Esophagus muscularis mucosa (tissue), 4 donors: ENCODE measurements at regions not wholly inside any gene's neighbourhood (a gene's known extent, or its start where the extent isn't known, plus 50 kb on each side); places are given as distances from the start of the nearest gene placed in this dataset.

ENCODE experiments used
- EP300 ChIP-seq: sonication (generic); formaldehyde crosslinking; IDR thresholded peaks from one replicate; pipeline ENCODE4 v1.6.1; 2017; ENCODE audit warnings: antibody characterized with exemption
- POLR2A ChIP-seq: fragments of 450-650 bp; IDR thresholded peaks from one replicate; pipeline ENCODE4 v1.6.1; 2017; ENCODE audit warnings: antibody characterized with exemption, moderate library complexity, mild to moderate bottlenecking, low read depth
- POLR2AphosphoS5 ChIP-seq, 2 donors: sonication (generic); formaldehyde crosslinking; IDR thresholded peaks; one replicate each; pipeline ENCODE4 v1.6.1; 2017; ENCODE audit warnings: antibody characterized with exemption in 2 of 2
- TF ChIP-seq, protein P1 (sequence below), 3 experiments: fragments of 200-600 bp in 2 of 3; fragments of 450-650 bp in 1 of 3; sonication (generic) in 2 of 3; IDR thresholded peaks; one replicate each; pipeline ENCODE4 v1.5.1; 2017 to 2019; ENCODE audit warnings: antibody characterized with exemption in 3 of 3, mild to moderate bottlenecking in 2 of 3, moderate library complexity in 1 of 3

DNA sequence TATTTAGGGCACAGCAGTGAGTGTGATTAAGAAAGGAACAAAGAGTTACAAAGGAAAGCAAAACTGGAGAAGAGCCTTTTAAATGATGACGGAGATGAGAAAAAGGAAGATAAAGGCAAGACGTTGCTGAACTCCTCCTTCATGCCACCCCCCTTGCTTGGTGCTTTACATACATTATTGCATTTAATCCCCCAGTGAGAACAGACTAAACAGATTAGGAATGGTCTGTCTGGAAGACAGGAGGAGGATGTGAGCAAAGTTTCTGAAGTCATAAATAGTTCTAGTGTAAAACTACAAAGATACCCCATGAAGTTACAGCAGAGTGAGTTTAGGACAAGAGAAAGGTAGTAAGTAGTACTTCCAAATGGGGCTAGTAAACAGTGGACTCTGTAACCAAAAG is 113.5 kb downstream of the PLCE1 start:
- TF ChIP-seq POLR2AphosphoS5 (IDR thresholded peaks at IDR 0.05) = no peak
- TF ChIP-seq, protein P1, sequence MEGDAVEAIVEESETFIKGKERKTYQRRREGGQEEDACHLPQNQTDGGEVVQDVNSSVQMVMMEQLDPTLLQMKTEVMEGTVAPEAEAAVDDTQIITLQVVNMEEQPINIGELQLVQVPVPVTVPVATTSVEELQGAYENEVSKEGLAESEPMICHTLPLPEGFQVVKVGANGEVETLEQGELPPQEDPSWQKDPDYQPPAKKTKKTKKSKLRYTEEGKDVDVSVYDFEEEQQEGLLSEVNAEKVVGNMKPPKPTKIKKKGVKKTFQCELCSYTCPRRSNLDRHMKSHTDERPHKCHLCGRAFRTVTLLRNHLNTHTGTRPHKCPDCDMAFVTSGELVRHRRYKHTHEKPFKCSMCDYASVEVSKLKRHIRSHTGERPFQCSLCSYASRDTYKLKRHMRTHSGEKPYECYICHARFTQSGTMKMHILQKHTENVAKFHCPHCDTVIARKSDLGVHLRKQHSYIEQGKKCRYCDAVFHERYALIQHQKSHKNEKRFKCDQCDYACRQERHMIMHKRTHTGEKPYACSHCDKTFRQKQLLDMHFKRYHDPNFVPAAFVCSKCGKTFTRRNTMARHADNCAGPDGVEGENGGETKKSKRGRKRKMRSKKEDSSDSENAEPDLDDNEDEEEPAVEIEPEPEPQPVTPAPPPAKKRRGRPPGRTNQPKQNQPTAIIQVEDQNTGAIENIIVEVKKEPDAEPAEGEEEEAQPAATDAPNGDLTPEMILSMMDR (IDR thresholded peaks at IDR 0.05) = no peak
- TF ChIP-seq POLR2A = no peak
- no peak for TF ChIP-seq EP300
